Coronary artery (tissue), 2 donors: ENCODE measurements at regions not wholly inside any gene's neighbourhood (a gene's known extent, or its start where the extent isn't known, plus 50 kb on each side); places are given as distances from the start of the nearest gene placed in this dataset.

ENCODE experiments used
- DNase-seq: peaks from one replicate; pipeline ENCODE4 v3.0.0-alpha.2; 2017; ENCODE audit warnings: low spot score
- H3K27ac ChIP-seq, 2 donors: fragments of 200-600 bp; sonication (generic); one replicate each; pipeline ENCODE4 v1.5.1; 2016 to 2019
- H3K4me3 ChIP-seq: fragments of 200-600 bp; sonication (generic); 2 replicates; pipeline ENCODE4 v1.5.1; 2016; ENCODE audit warnings: mild to moderate bottlenecking, moderate library complexity
- CTCF ChIP-seq: fragments of 200-600 bp; sonication (generic); IDR thresholded peaks from one replicate; pipeline ENCODE4 v1.5.1; 2019; ENCODE audit warnings: antibody characterized with exemption

- DNase-seq, result no peak
- Histone ChIP-seq H3K4me3 (no peak overlapping the region), H3K27ac (no peak overlapping the region)
- TF ChIP-seq CTCF, result no peak
Observed at GRCh38 chr5:21070858-21071257, 1082.9 kb upstream of the CDH18 start.

GRCh38 chr5:21067724-21068123 lies 1079.7 kb upstream of the CDH18 start:
- Histone ChIP-seq H3K27ac (no peak overlapping the region), H3K4me3 (no peak overlapping the region)
- DNase-seq, result no peak
- TF ChIP-seq CTCF, result no peak

GRCh38 chr5:21063146-21063545 lies 1075.1 kb upstream of the CDH18 start:
- Histone ChIP-seq H3K4me3 (no peak overlapping the region), H3K27ac (no peak overlapping the region)
- TF ChIP-seq CTCF, result no peak
- no peak for DNase-seq

GRCh38 chr5:21058289-21058688 lies 1070.3 kb upstream of the CDH18 start:
- H3K27ac ChIP-seq, result no peak overlapping the region
- no peak overlapping the region for H3K4me3 ChIP-seq
- DNase-seq, result no peak
- no peak for TF ChIP-seq CTCF

GRCh38 chr5:21051945-21052344 lies 1063.9 kb upstream of the CDH18 start:
- no peak overlapping the region for H3K4me3 ChIP-seq
- no peak overlapping the region for H3K27ac ChIP-seq
- no peak for TF ChIP-seq CTCF
- no peak for DNase-seq

- DNase-seq, result no peak
- no peak overlapping the region for H3K4me3 ChIP-seq
- no peak for TF ChIP-seq CTCF
- no peak overlapping the region for H3K27ac ChIP-seq
Observed at GRCh38 chr5:21049901-21050300, 1061.9 kb upstream of the CDH18 start.

- Histone ChIP-seq H3K4me3 (no peak overlapping the region), H3K27ac (no peak overlapping the region)
- no peak for DNase-seq
- TF ChIP-seq CTCF, result no peak
Observed at GRCh38 chr5:21030981-21031380, 1043.0 kb upstream of the CDH18 start.
